GM23338 (cell line): ENCODE measurements at regions not wholly inside any gene's neighbourhood (a gene's known extent, or its start where the extent isn't known, plus 50 kb on each side); places are given as distances from the start of the nearest gene placed in this dataset.

Source experiments
- ATAC-seq: fragments of 200-7000 bp; cut with Tn5 transposase; 3 replicates; pipeline ENCODE4 v1.9.1; 2020
- DNase-seq: peaks from one replicate; pipeline ENCODE4 v3.0.0-alpha.2; 2015; ENCODE audit warnings: low spot score
- H2AFZ ChIP-seq: fragments of 200-600 bp; sonication (generic); 2 replicates; pipeline ENCODE4 v1.8.0; 2016; ENCODE audit warnings: antibody characterized with exemption, mild to moderate bottlenecking, moderate library complexity
- H3F3A ChIP-seq: fragments of 200-600 bp; sonication (generic); replicated peaks from 2 replicates; pipeline ENCODE4 v1.8.0; 2017; ENCODE audit warnings: antibody characterized with exemption, mixed run types, low read depth
- H3K27ac ChIP-seq: fragments of 200-600 bp; sonication (generic); 2 replicates; pipeline ENCODE4 v1.6.1; 2016; ENCODE audit warnings: low read depth
- H3K27me3 ChIP-seq: fragments of 200-600 bp; sonication (generic); 2 replicates; pipeline ENCODE4 v1.8.0; 2016; ENCODE audit warnings: mild to moderate bottlenecking, mixed run types, moderate library complexity; ENCODE audit not compliant: insufficient read depth
- H3K36me3 ChIP-seq: fragments of 200-600 bp; sonication (generic); 2 replicates; pipeline ENCODE4 v1.8.0; 2016; ENCODE audit warnings: mild to moderate bottlenecking; ENCODE audit not compliant: insufficient read depth
- H3K4me1 ChIP-seq: fragments of 200-600 bp; sonication (generic); 2 replicates; pipeline ENCODE4 v1.8.0; 2016; ENCODE audit warnings: mild to moderate bottlenecking, moderate library complexity; ENCODE audit not compliant: insufficient read depth
- H3K4me2 ChIP-seq: fragments of 200-600 bp; sonication (generic); 2 replicates; pipeline ENCODE4 v1.7.1; 2017; ENCODE audit warnings: mixed run types
- H3K4me3 ChIP-seq: fragments of 200-600 bp; sonication (generic); 2 replicates; pipeline ENCODE4 v1.6.1; 2016; ENCODE audit warnings: mixed run types
- H3K79me2 ChIP-seq: fragments of 200-600 bp; sonication (generic); replicated peaks from 2 replicates; pipeline ENCODE4 v1.8.0; 2017; ENCODE audit warnings: mild to moderate bottlenecking; ENCODE audit not compliant: insufficient read depth
- H3K9me2 ChIP-seq: fragments of 200-600 bp; sonication (generic); 2 replicates; pipeline ENCODE4 v1.8.0; 2017; ENCODE audit not compliant: insufficient read depth
- H4K20me1 ChIP-seq: fragments of 200-600 bp; sonication (generic); replicated peaks from 2 replicates; pipeline ENCODE4 v1.8.0; 2017; ENCODE audit warnings: mild to moderate bottlenecking; ENCODE audit not compliant: insufficient read depth
- H3K27ac Mint-ChIP-seq: 2 replicates; pipeline ENCODE4 v1.8.0; 2020; ENCODE audit warnings: inconsistent platforms, mild to moderate bottlenecking, moderate library complexity, mixed read lengths
- H3K27me3 Mint-ChIP-seq: 3 replicates; pipeline ENCODE4 v1.8.0; 2022; ENCODE audit warnings: low read depth, mild to moderate bottlenecking, moderate library complexity, mixed read lengths, inconsistent platforms; ENCODE audit not compliant: insufficient read depth, poor library complexity
- H3K36me3 Mint-ChIP-seq: 3 replicates; pipeline ENCODE4 v1.8.0; 2021; ENCODE audit warnings: low read depth, mild to moderate bottlenecking, inconsistent platforms, moderate library complexity, mixed read lengths
- H3K4me1 Mint-ChIP-seq: 3 replicates; pipeline ENCODE4 v1.8.0; 2020; ENCODE audit warnings: mild to moderate bottlenecking, inconsistent platforms, mixed read lengths
- H3K4me3 Mint-ChIP-seq: 3 replicates; pipeline ENCODE4 v1.8.0; 2021; ENCODE audit warnings: moderate library complexity, mild to moderate bottlenecking, inconsistent platforms, mixed read lengths
- H3K9me3 Mint-ChIP-seq: 3 replicates; pipeline ENCODE4 v1.8.0; 2020; ENCODE audit warnings: moderate library complexity, mild to moderate bottlenecking, inconsistent platforms, mixed read lengths
- CREB1 ChIP-seq: fragments of 250-450 bp; sonication (Bioruptor Pico); IDR thresholded peaks from 2 replicates; pipeline ENCODE4 v1.5.0; 2020; ENCODE audit warnings: low read depth, mild to moderate bottlenecking, moderate library complexity
- JUNB ChIP-seq: IDR thresholded peaks from one replicate; pipeline ENCODE4 v1.6.1; 2016; ENCODE audit warnings: antibody characterized with exemption; ENCODE audit not compliant: unreplicated experiment
- STAT1 ChIP-seq: IDR thresholded peaks from one replicate; pipeline ENCODE4 v1.6.1; 2016; ENCODE audit warnings: antibody characterized with exemption; ENCODE audit not compliant: unreplicated experiment
- ZNF114 ChIP-seq: fragments of 250-450 bp; sonication (Bioruptor Pico); IDR thresholded peaks from 2 replicates; pipeline ENCODE4 v1.5.0; 2020; ENCODE audit warnings: mild to moderate bottlenecking, moderate library complexity
- ZNF331 ChIP-seq: fragments of 250-450 bp; sonication (Bioruptor Pico); IDR thresholded peaks from 2 replicates; pipeline ENCODE4 v1.5.0; 2020; ENCODE audit warnings: low read depth, mild to moderate bottlenecking, moderate library complexity
- TF ChIP-seq, protein P1 (sequence below), 2 experiments: fragments of 200-600 bp in 1 of 2; sonication (generic) in 1 of 2; conservative IDR thresholded peaks; 2 replicates each; pipeline versions ENCODE4 v1.5.1 to v1.6.1; 2016 to 2017; ENCODE audit warnings: antibody characterized with exemption in 2 of 2, low read depth in 2 of 2, mild to moderate bottlenecking in 2 of 2, moderate library complexity in 1 of 2
- TF ChIP-seq, protein P2 (sequence below): fragments of 250-450 bp; sonication (Bioruptor Pico); IDR thresholded peaks from 2 replicates; pipeline ENCODE4 v1.5.0; 2020; ENCODE audit warnings: mild to moderate bottlenecking, moderate library complexity
- TF ChIP-seq, protein P3 (sequence below): IDR thresholded peaks from one replicate; pipeline ENCODE4 v1.6.1; 2018; ENCODE audit warnings: antibody characterized with exemption; ENCODE audit not compliant: unreplicated experiment

DNA sequence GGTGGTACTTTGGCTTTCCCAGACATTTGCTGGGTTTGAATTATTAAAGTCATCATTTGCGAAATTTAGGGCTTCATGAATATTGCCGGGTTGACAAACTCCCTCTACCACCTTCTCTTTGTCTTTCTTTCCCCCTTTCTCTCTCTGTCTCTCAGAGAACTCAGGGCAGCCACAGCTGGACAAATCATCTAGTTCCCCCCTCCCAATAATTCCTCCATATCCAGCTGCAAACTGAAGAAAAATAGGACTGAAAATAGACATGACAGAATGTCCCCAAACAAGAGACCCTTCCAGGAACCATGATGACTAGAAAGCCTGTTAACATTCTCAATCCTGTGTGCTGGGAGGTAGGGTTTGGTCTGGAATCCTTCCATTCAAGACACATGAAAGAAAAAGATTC, 67.1 kb upstream of the TBX5 start:
- H3K4me2 ChIP-seq: no peak overlapping the region
- peaks cover 5% of the 10 kb centered on the region for H3K27me3 Mint-ChIP-seq
- no peaks in the 10 kb centered on the region for H3K9me3 Mint-ChIP-seq
- DNase-seq: no peak
- no peak overlapping the region for H3K4me3 Mint-ChIP-seq
- TF ChIP-seq STAT1 (no peak), CREB1 (CRISPR knock-in tag) (no peak), ZNF331 (CRISPR knock-in tag) (no peak), JUNB (no peak), ZNF114 (CRISPR knock-in tag) (no peak)
- TF ChIP-seq, protein P1, sequence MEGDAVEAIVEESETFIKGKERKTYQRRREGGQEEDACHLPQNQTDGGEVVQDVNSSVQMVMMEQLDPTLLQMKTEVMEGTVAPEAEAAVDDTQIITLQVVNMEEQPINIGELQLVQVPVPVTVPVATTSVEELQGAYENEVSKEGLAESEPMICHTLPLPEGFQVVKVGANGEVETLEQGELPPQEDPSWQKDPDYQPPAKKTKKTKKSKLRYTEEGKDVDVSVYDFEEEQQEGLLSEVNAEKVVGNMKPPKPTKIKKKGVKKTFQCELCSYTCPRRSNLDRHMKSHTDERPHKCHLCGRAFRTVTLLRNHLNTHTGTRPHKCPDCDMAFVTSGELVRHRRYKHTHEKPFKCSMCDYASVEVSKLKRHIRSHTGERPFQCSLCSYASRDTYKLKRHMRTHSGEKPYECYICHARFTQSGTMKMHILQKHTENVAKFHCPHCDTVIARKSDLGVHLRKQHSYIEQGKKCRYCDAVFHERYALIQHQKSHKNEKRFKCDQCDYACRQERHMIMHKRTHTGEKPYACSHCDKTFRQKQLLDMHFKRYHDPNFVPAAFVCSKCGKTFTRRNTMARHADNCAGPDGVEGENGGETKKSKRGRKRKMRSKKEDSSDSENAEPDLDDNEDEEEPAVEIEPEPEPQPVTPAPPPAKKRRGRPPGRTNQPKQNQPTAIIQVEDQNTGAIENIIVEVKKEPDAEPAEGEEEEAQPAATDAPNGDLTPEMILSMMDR (conservative IDR thresholded peaks at IDR 0.05; ENCODE audit: low read depth in 2 of 2): no peak
- TF ChIP-seq, protein P2, sequence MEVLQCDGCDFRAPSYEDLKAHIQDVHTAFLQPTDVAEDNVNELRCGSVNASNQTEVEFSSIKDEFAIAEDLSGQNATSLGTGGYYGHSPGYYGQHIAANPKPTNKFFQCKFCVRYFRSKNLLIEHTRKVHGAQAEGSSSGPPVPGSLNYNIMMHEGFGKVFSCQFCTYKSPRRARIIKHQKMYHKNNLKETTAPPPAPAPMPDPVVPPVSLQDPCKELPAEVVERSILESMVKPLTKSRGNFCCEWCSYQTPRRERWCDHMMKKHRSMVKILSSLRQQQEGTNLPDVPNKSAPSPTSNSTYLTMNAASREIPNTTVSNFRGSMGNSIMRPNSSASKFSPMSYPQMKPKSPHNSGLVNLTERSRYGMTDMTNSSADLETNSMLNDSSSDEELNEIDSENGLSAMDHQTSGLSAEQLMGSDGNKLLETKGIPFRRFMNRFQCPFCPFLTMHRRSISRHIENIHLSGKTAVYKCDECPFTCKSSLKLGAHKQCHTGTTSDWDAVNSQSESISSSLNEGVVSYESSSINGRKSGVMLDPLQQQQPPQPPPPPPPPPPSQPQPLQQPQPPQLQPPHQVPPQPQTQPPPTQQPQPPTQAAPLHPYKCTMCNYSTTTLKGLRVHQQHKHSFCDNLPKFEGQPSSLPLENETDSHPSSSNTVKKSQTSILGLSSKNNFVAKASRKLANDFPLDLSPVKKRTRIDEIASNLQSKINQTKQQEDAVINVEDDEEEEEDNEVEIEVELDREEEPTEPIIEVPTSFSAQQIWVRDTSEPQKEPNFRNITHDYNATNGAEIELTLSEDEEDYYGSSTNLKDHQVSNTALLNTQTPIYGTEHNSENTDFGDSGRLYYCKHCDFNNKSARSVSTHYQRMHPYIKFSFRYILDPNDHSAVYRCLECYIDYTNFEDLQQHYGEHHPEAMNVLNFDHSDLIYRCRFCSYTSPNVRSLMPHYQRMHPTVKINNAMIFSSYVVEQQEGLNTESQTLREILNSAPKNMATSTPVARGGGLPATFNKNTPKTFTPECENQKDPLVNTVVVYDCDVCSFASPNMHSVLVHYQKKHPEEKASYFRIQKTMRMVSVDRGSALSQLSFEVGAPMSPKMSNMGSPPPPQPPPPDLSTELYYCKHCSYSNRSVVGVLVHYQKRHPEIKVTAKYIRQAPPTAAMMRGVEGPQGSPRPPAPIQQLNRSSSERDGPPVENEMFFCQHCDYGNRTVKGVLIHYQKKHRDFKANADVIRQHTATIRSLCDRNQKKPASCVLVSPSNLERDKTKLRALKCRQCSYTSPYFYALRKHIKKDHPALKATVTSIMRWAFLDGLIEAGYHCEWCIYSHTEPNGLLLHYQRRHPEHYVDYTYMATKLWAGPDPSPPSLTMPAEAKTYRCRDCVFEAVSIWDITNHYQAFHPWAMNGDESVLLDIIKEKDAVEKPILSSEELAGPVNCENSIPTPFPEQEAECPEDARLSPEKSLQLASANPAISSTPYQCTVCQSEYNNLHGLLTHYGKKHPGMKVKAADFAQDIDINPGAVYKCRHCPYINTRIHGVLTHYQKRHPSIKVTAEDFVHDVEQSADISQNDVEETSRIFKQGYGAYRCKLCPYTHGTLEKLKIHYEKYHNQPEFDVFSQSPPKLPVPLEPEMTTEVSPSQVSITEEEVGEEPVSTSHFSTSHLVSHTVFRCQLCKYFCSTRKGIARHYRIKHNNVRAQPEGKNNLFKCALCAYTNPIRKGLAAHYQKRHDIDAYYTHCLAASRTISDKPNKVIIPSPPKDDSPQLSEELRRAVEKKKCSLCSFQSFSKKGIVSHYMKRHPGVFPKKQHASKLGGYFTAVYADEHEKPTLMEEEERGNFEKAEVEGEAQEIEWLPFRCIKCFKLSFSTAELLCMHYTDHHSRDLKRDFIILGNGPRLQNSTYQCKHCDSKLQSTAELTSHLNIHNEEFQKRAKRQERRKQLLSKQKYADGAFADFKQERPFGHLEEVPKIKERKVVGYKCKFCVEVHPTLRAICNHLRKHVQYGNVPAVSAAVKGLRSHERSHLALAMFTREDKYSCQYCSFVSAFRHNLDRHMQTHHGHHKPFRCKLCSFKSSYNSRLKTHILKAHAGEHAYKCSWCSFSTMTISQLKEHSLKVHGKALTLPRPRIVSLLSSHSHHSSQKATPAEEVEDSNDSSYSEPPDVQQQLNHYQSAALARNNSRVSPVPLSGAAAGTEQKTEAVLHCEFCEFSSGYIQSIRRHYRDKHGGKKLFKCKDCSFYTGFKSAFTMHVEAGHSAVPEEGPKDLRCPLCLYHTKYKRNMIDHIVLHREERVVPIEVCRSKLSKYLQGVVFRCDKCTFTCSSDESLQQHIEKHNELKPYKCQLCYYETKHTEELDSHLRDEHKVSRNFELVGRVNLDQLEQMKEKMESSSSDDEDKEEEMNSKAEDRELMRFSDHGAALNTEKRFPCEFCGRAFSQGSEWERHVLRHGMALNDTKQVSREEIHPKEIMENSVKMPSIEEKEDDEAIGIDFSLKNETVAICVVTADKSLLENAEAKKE (CRISPR knock-in tag): no peak
- TF ChIP-seq, protein P3, sequence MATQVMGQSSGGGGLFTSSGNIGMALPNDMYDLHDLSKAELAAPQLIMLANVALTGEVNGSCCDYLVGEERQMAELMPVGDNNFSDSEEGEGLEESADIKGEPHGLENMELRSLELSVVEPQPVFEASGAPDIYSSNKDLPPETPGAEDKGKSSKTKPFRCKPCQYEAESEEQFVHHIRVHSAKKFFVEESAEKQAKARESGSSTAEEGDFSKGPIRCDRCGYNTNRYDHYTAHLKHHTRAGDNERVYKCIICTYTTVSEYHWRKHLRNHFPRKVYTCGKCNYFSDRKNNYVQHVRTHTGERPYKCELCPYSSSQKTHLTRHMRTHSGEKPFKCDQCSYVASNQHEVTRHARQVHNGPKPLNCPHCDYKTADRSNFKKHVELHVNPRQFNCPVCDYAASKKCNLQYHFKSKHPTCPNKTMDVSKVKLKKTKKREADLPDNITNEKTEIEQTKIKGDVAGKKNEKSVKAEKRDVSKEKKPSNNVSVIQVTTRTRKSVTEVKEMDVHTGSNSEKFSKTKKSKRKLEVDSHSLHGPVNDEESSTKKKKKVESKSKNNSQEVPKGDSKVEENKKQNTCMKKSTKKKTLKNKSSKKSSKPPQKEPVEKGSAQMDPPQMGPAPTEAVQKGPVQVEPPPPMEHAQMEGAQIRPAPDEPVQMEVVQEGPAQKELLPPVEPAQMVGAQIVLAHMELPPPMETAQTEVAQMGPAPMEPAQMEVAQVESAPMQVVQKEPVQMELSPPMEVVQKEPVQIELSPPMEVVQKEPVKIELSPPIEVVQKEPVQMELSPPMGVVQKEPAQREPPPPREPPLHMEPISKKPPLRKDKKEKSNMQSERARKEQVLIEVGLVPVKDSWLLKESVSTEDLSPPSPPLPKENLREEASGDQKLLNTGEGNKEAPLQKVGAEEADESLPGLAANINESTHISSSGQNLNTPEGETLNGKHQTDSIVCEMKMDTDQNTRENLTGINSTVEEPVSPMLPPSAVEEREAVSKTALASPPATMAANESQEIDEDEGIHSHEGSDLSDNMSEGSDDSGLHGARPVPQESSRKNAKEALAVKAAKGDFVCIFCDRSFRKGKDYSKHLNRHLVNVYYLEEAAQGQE: no peak
- peaks cover 30% of the 10 kb centered on the region for H3K27me3 ChIP-seq
- H3K27ac ChIP-seq: no peak overlapping the region
- H3K36me3 Mint-ChIP-seq: no peaks in the 10 kb centered on the region
- no peak overlapping the region for H3K4me3 ChIP-seq
- no peaks in the 10 kb centered on the region for H4K20me1 ChIP-seq
- no peaks in the 10 kb centered on the region for H3K9me2 ChIP-seq
- peaks cover under 1% of the 10 kb centered on the region; the same call in 2 of the 3 replicates for H3K4me1 Mint-ChIP-seq
- no peaks in the 10 kb centered on the region for H3K79me2 ChIP-seq
- H2AFZ ChIP-seq: no peak overlapping the region
- no peak overlapping the region for H3K27ac Mint-ChIP-seq
- no peak for ATAC-seq
- peaks cover under 1% of the 10 kb centered on the region; the same call in 1 of the 2 replicates for H3K4me1 ChIP-seq
- H3K36me3 ChIP-seq: no peaks in the 10 kb centered on the region
- 0 out of 2 replicates have a peak, but pooled peaks cover 1% of the 10 kb centered on the region for H3F3A ChIP-seq
